HCT116 (cell line): ENCODE measurements at regions not wholly inside any gene's neighbourhood (a gene's known extent, or its start where the extent isn't known, plus 50 kb on each side); places are given as distances from the start of the nearest gene placed in this dataset.

Source experiments
- CEBPB ChIP-seq: IDR thresholded peaks from 2 replicates; pipeline ENCODE4 v1.6.1; 2012; ENCODE audit warnings: low read depth
- POLR2A ChIP-seq: IDR thresholded peaks from 2 replicates; pipeline ENCODE4 v1.7.0; 2011; ENCODE audit warnings: borderline replicate concordance; ENCODE audit not compliant: insufficient read depth, insufficient read length; ENCODE audit errors: extremely low read depth
- TF ChIP-seq, protein P1 (sequence below): IDR thresholded peaks from 2 replicates; pipeline ENCODE4 v1.6.1; 2012

- TF ChIP-seq POLR2A (no peak), CEBPB (no peak)
- TF ChIP-seq, protein P1, sequence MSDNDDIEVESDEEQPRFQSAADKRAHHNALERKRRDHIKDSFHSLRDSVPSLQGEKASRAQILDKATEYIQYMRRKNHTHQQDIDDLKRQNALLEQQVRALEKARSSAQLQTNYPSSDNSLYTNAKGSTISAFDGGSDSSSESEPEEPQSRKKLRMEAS = no peak
These were observed 832.8 kb downstream of the NR2F1-AS1 start for GRCh38 chr5:92748072-92748676.
